NCI-H69 (cell line): ENCODE measurements at regions not wholly inside any gene's neighbourhood (a gene's known extent, or its start where the extent isn't known, plus 50 kb on each side); places are given as distances from the start of the nearest gene placed in this dataset.
"Not testable (repeated sequence)": the region's sequence is repeated elsewhere in the genome, so short reads cannot be mapped to it uniquely, and the experiment has no call there.

Source experiments
- DNase-seq: peaks from one replicate; lab custom pipeline; 2025; lab: John Stamatoyannopoulos, UW

DNA sequence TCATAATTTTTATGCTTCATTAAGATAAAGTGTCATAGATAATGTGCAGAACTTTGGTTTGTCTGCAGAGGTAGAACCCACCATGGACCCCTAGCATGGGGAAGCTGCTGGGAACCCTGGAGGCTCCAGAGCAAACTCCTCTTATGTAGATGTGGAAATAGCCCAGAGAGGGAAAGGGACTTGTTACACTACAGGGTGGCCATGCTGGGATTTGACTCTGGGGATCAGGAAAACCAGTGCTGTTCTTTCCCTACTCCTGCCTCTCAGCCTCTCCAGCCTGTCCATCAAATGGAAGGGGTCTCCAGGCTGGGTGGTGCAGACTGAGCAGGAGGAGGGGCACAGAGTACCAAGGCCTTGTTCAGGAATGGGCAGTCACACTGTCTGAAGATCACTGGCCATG, 54.2 kb downstream of the MSX1 start:
- no peak for DNase-seq

DNA sequence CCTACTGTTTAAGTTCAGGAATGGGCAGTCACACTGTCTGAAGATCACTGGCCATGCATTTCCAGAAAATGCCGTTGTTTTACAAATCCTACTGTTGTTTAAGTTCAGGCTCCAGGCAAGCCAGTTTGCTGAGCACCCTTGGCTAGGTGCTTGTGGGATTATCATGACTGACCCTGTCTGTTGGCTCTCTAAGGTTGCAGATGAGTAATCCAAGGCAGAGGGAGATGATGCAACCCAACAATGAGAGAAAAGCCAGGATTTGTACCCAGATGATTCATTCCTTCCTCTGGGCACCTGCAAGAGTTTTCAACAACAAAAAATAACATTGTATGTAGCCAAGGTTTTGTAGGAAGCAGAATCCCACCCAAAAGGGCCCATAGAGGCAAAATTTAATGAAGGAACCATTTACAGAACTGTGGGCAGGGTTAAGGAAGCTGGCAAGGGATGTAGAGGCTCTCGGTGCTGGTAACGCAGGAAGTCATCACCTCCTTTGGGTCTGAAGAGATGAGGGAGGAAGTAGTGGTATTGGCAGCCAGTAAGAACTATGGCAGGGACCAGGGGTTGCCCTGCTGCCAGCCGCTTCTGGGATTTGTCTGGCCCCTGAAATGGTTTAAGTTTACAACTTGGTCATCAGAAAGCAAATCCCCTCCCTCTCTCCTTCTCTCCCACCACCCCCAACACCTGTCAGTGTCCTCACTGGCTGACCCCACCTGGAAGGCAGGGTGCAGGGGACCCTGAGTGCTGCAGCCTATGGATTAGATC, 54.8 kb downstream of the MSX1 start:
- no peak for DNase-seq

DNA sequence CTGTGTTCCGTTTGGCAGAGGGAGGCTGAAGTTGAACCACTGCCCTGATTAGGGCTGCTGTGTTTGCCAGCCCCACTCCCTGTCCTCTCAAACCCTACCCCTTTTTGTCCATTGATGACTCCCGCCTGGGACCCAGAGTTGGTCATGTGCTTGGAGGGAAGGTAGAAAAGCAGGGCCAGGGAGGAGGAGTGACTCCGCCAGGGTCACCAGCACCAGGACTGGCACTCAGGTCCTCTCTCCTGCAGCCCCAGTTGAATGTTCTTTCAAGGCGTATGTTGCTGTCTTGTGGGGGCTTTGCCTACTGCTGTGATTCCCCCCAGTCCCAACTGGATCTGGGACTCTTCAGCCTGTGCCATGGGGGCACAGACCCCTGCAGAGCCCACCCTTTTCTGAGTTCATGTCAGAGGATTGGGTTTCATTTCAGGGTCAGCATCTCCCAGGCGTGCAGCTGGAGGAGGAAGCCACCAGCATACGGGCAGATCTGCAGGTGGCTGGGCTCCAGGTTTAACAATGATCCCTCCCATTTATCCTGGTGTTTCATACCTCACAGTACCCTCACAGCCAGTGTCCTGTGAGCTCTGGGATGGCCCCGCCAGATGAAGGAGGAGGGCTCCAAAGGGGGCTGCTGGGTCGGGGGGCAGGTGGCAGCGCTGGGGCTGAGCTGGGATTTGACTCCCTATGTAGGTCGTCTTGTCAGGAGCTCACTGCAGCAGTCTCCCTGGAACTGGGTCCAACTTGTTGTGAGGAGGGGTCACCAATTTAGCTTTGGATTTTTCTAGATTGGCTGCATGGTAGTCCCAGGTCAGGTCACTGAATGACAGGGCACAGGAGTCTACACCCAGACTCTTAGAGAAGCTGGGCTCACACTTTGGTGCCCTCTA, 55.7 kb downstream of the MSX1 start:
- DNase-seq = no peak

DNA sequence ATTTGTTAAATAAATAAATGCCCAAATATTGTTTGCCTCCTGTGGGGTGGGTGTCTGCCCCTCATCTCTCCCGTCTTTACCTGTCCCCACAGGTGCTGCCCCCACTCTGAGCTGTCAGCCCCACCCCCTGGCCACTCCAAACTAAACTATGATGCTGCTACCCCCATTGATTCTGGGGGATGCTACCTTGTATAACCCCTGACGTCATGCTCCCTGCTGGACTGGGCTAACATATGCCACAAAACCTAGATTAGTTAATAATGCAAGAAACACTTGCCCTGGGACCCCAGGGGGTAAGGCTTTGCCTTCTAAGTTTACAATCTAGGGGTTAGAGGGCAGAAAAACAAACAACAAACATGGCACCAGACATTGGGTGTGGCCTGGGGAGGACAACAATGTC, 58.6 kb downstream of the MSX1 start:
- peak; percentile 22 for DNase-seq

DNA sequence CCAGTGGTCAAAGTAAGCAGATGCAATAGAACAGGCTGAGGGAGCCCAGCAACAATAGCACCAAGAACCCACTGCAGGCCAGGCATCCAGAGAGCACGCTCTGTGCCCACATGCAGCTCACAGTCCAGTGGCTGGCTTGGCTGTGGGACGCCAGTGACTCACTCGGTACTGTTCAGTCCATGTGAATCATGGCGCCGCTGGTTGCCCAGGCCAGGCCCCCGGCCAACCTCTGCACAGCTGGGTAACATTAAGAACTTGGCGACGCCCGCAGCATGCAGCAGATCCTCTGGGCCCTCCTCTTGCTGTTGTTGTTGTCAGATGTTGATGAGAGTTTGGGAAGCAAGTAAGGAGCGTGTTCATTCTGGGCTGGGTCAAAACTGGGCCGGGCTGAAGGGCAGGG, 60.5 kb downstream of the MSX1 start:
- DNase-seq = no peak

DNA sequence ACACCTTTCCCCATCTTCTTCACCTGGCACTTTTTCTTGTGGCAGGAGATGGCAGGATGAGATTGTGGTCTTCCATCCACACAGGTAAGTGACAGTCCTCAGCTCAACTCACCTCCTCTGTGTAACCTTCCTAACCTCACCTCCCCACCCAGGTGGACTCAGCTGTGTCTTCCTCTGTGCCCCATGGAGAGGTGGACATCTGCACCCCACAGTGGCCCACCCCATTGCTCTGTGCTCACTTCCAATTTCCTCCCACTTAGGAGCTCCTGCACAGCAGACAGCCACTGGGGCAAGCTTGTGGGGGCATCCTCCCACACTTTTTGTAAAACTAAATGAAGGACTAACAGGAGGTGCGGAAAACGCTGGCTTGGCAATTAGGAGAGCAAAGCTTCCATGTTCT, 61.6 kb downstream of the MSX1 start:
- DNase-seq = no peak

DNA sequence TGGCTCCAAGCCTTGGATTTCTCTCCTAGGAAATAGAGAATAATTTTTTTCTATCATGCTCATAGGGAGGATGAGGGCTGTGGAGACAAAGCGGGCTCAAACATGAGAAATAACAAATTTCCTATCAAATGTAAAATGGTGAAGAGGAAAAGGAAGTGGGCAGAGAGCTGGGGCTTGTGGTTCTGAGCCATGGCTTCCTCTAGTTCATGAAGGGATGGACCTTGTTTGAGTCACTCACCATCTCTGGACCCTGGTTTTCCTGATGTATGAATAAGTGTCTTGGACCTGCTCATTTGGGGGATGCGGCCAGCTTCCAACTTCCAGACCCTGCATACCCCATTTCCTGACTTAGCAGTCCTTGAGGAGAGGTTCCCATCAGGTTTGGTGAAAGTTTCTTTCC, 63.0 kb downstream of the MSX1 start:
- no peak for DNase-seq

DNA sequence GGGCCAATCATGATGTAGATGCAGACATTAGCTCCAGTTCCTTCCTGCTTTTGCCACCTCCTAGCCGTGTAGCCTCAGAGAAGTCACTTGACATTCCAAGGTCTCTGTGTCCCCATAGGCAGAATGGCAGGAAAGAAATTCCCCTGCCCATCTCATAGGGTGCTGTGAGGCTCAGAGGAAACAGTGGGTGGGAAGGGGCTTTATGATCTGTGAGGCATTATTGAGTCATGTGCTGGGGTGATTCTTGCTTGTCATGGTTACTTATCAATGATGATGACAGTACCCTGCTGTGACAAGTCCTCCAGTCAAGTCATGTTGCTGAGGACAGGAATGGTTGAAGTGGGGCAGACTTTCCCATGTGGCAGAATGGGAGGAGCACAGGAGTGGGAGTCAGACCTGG, 63.7 kb downstream of the MSX1 start:
- no peak for DNase-seq

DNA sequence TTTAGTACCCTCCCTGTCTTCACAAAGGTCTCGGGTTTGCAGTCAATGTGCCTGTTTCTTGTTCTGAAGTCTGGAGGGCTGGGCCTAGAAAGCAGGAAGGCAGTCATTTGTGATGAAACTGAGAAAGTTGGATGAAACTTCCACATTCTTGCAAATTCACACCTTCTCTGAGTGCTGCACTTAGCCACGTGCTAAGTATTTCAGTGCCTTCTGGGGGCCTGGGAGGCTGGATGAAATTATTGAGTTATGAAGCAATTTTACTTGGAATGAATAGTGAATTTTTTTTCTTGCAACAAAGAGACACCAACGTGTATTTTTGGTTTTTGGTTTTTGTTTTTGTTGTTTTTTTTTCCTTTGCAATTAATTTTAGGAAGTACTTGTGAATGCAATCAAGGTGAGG, 71.2 kb downstream of the MSX1 start:
- DNase-seq = no peak

DNA sequence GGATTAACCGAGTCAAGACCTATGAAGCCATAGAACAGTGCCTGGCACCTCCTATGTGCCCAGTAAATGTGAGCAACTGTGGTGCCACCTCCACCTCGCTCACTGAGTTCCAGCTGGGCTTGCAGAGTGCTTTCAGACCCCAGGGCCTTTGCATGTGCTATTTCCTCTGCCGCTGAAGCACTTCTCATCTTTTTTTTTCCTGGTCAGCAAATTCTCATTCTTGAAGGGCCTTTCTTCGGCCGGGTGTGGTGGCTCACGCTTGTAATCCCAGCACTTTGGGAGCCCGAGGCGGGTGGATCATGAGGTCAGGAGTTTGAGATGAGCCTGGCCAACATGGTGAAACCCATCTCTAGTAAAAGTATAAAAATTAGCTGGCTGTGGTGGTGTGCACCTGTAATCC, 76.5 kb downstream of the MSX1 start:
- DNase-seq = no peak

DNA sequence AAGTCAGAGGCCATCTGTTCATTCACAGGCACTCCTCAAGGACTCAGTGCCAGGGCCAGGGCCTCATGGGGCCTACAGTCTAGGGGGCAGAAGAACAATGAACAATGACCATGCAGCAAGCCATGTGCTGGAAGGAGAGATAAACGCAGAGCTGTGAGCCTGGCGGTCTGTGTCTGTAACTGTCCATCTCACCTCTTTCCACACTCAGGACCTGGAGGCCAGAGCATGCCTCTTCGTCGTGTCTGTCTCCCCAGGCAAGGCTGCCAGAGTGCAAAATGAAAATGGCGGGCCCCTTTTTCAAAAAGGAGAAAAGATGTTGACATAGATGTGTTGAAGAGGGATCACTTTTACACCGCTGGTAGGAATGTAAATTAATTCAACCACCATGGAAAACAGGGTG, 78.5 kb downstream of the MSX1 start:
- DNase-seq = no peak

DNA sequence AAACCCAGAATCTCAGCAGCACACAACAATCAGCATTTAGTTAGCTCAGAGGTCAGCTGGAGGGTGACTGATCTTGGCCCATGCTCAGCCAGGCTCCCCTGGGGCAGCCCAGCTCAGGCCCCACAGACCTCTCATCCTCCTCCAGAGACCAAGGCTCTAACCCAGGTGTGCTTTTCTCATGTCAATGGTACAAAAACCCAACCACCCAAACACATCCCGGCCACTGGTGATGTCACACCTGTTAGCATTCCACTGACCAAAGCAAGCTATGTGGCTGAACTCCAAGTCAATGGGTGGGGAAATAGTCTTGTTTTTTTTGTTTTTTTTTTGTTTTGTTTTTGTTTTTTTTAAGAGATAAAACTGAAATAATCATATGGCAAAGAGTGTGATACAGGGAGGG, 77.5 kb downstream of the CYTL1 start:
- DNase-seq = no peak

DNA sequence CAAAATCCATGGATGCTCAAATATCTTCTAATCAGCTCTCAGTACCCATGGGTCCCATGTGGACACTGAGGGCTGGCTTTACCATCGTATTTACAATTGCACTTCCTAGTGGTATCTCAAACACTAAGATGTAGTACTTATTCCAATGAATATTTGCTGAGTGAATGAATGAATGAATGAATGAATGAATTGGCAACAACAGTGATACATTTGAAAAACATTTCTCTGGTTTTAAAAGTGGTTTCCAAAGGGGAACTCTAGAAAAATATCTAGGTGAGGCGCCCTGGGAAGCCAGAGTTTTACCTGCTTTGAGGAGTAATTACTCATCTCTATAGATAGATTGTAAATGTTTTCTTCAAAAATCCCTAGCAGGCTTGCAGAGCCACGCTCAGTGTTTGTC, 76.6 kb downstream of the CYTL1 start:
- no peak for DNase-seq

DNA sequence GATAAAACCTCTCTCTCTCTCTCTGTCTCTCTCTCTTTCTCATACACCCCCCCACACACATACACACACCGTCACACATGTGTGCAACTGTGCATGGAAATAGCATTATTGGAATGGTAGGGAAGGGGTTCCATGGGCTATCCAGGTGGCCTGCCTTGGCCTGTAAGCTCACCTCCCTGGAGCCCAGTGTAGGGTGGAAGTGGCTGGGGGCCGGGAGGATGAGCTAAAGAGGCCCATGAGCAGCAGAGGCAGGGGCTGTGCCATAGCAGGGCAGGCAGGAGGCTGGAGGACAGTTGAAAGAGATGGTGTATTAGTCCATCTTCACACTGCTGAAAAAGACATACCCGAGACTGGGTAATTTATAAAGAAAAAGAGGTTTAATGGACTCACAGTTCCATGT, 74.2 kb downstream of the CYTL1 start:
- DNase-seq = no peak

DNA sequence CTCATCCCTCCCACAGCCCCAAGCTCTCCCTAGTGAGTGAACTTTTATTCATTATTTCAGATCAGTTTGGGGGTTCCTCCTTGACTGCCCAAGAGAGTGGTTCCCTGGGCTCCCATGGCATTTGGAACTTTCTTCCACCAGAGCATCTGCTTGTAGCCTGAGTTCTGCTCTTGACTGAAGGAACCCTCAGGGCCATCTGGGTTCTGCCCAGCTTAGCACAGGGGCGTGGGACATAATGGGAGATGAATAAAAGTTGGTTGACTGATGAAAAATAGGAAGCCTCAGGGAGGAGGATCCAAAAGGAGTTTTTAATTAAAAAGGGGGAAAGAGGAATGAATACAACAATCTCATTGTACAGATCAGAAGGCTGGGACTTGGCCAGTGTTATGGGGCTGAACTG, 73.4 kb downstream of the CYTL1 start:
- no peak for DNase-seq

DNA sequence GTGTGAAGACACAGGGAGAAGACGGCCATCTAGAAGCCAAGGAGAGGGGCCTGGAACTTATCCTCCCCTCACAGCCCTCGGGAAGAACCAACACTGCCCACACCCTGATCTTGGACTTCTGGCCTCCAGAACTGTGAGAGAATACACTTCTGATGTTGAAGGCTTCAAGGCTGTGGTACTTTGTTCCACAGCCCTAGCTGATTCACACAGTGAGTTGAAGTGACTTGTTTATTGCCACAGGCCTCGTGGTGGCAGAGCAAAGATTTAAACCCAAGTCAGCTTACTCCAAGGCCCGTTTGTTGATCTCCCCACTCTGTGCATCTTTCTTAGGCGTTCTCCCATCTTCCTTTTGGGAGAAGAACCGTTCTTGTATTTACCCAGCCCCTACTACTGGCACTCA, 72.8 kb downstream of the CYTL1 start:
- no peak for DNase-seq

DNA sequence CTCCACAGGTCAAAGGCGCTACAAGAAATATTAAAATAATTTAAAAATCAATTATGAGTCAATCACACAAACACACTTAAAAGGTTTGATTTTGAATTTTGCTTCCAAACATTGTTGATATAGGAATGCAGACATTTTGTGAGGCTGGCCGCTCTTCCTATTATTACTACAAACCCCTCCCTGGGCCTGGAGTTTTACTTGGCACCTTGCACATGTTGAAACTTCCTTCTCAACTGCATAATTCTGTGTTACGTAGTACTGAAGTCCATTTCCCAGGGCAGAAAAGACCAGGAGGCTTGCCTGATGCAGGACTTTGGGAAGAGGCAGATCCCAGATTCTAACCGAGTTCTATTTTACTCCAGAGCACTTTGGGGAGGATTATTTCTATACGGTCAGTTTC, 71.5 kb downstream of the CYTL1 start:
- no peak for DNase-seq

DNA sequence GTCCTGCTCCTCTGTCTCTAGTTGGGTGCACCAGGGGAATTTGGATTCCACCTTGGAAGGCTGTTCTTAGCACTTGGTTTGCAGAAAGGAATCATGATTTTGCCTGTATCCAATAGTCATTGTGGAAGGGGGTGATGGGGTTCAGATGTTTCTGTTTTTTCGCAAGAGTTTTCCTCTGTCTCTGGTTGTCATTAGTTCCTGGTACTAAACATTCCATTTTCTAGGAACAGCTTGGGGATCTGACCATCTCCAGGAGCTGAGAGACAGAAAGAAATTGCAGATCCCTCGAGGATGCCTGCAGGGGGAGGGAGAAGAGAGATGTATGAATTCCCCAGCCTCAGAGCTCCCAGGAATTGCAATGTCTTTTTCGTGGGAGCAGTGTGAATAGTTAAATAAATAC, 70.9 kb downstream of the CYTL1 start:
- no peak for DNase-seq

DNA sequence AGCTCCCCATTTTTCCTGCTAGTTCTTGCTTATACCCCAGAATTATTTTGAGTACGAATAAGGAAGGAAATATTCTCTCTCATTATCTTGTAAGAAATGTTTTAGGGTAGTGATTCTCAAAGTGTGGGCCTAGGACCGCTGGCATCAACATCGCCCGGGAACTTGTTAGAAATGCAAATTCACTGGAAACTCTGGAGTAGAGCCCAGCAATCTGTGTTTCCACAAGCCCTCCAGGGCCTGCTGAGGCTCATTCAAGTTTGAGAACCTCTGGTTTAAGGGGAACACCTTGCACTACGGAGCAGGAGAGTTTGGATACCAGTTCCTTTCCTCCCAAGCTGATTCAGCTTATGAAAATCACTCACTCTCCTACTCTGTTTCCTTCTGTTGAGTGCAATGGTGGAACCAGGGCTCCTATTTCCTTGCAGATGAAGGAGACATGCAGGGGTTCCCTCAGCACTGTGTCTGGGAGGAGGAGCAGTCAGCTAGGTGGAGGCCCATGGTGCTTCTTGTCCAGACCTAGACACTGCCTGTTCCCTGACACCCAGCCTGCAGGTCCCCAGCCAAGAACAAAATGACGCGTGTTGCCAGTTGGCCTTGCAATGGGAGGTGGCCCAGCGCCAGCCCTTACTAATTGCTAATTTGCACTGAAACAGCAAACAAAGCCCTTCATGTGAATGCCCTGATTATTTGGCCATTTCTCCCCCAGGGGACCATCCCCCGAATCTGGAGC, 68.5 kb downstream of the CYTL1 start:
- DNase-seq = no peak

DNA sequence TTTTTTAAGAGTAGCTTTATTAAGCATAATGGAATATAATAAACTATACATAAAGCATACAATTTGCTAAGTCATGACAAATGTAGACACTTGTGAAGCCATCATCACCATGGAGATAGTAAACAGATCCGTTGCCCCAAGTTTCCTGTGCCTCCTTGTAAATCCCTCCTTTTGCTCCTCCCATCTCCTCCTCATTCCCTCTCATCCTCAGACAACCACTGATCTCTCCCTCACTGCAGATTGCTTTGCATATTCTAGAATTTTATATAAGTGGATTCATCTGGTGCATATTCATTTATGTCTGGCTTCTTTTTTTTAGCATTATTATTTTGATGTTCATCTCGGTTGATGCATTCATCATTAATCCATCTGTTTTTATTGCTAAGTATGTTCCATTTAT, 67.0 kb downstream of the CYTL1 start:
- DNase-seq = no peak

DNA sequence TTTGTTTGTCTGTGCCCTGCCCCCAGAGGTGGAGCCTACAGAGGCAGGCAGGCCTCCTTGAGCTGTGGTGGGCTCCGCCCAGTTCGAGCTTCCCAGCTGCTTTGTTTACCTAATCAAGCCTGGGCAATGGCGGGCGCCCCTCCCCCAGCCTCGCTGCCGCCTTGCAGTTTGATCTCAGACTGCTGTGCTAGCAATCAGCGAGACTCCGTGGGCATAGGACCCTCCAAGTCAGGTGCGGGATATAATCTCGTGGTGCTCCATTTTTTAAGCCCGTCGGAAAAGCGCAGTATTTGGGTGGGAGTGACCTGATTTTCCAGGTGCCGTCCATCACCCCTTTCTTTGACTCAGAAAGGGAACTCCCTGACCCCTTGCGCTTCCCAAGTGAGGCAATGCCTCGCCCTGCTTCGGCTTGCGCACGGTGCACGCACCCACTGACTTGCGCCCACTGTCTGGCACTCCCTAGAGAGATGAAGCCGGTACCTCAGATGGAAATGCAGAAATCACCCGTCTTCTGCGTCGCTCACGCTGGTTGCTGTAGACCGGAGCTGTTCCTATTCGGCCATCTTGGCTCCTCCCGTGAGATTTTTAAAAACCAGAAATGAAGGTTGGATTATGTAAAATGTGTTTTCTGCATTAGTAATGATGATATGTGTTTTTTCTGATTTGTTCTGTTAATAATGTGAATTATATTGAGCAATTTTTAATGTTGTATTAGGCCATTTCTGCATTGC, 59.7 kb downstream of the CYTL1 start:
- DNase-seq = not testable (repeated sequence)

DNA sequence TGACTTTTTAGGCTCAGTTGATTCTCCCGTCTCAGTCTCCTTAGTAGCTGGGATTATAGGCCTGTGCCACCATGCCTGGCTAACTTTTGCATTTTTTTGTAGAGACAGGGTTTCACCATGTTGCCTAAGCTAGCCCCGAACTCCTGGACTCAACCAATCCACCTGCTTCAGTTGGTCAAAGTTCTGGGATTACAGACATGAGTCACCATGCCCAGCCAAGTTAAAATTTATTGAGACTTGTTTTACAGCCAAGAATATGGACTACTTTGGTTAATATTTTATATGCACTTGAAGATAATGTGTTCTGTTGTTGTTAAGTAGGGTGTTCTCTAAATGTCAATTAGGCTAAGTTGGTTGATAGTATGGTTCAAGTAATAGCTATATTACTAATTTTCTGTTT, 58.7 kb downstream of the CYTL1 start:
- DNase-seq = no peak
